ENCODE measurements at regions not wholly inside any gene's neighbourhood (a gene's known extent, or its start where the extent isn't known, plus 50 kb on each side); places are given as distances from the start of the nearest gene placed in this dataset.
"Not testable (repeated sequence)": the region's sequence is repeated elsewhere in the genome, so short reads cannot be mapped to it uniquely, and the experiment has no call there.

DNA sequence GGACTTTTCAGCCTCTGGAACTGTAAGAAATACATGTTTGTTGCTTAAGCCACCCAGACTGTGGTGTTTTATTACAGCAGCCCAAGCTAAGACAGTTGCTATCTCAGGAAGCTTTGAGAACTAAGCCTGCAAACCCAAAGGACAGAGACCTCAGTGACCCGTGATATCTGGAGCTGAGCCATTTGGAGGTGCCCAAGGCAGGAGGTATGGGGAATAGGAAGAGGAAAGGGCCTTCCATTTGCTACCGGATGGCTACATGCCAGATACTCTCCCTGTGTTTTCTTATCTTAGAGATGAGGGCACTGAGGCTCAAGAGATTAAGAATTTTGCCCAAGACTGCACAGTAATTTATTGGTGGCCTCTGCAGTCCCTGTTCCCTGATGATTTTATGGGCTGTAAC, 622.1 kb upstream of the CDH5 start:
- DNase-seq, result no peak

DNA sequence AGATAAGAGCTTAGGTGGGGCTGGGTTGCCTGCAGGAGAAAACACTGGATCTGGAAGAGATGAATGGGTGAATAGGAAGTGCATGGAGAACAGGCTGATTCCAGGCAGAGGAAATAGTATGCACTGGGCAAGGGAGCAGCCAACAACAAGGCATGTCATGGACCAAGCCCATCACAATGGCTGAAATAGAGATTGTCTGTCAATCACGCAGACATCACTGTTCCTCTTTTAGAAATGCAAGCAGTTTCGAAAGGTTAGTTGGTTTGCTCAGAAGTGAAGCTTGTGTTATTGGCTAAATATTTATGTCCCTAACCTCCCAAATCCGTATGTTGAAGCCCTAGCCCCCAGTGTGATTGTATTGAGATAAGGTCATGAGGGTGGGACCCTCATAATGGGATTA, 621.7 kb upstream of the CDH11 start:
- DNase-seq, result no peak

DNA sequence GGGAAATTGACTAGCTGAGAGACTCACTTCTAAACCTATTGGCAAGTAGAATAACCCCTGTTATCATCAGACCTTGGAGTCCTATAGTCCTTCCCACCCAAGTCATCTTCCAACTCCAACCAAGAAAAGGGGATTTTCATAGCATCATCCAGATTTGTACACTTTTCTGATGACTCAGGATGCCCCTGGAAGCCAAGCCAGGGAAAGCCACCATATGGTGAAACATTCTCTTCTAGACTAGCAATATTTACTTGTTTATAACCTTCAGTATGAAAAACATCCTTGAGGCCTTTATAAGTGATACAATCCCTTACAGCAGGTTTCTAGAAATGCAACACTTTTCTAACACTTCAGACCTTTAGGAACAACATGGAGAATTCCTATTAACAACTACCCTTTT, 618.8 kb upstream of the CDH11 start:
- no peak for DNase-seq

DNA sequence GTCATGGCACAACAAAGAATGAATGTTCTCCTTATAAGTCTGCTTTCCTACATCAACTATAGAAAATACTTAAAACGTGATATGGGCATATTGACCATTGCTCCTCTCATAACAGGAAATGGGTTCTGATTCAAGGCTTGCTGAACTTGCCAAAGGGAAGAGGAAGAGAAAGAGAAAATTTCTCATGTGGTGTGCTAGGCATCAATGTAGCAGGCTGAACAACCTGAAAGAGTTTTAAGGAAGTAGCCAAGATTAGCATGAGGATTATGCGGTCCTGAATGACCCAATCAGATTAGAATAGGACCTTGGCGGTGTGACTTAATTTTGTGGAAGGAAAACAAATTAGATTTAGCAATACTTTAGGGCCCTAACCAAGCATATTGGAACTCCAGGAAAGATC, 617.7 kb upstream of the CDH11 start:
- no peak for DNase-seq

DNA sequence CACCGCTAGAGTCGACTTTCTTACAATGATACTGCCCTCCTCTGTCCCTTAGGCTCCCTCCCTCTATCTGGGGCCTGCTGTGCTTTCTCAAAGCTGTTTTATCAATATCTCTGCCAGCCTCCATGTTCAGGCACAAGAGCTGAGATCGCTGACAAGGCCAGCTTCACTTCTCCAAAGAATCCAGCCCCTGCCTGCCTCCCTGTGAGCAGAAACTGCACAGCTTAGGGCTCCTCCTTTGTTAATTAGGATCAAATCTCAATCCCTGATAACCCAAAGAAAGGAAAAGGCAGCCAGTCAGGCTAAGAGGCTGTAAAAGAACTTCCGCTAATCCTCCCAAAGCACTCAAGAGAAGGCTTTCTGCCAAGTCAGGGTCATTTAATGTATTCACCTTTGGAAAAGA, 616.0 kb upstream of the CDH11 start:
- DNase-seq, result no peak

DNA sequence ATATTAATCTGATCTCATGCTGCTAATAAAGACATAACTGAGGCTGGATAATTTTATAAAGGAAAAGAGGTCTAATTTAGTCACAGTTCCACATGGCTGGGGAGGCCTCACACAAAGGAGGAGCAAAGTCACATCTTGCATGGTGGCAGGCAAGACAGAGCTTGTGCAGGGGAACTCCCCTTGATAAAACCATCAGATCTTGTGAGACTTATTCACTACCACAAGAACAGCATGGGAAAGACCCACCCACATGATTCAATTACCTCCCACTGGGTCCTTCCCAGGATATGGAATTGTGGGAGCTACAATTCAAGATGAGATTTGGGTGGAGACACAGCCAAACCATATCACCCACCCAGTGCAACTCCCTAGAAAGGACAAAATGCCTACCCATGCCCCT, 613.8 kb upstream of the CDH11 start:
- DNase-seq, result not testable (repeated sequence)

DNA sequence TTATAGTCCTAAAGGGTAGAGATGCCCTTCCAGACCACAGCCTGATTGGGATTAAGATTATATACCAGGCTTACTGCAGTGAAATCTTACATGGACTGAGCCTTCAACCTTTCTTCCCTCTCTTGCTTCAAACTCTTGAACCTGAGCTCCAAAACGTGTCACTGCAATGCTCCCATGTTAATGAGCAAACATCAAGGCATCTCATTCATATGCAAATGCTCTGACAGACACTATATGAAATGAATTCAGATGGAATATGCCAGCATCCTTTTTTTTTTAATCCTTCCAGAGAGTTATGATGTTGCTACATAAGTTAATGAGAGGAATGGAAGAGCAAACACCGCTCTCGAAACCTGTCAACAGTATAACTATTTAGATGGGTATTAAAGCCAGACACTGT, 611.9 kb upstream of the CDH11 start:
- DNase-seq, result no peak

DNA sequence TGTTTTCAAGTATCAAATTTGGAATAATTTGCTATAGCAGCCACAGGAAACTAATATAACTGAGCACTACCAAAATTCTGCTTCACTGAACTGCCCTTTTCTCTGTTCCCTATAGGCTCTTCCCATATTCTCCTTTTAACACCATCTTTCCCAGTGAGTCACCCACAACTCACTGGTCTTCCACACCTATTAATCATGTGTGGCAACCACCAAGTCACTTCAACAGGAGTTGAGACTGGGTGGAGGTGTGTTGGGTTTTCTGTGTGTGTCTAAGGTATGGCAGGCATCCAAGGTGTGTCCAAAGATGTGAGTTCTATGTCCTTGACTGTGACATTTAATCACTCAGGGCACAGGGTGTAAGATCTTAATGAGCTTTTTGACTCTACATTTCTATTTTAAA, 610.0 kb upstream of the CDH11 start:
- DNase-seq, result no peak

DNA sequence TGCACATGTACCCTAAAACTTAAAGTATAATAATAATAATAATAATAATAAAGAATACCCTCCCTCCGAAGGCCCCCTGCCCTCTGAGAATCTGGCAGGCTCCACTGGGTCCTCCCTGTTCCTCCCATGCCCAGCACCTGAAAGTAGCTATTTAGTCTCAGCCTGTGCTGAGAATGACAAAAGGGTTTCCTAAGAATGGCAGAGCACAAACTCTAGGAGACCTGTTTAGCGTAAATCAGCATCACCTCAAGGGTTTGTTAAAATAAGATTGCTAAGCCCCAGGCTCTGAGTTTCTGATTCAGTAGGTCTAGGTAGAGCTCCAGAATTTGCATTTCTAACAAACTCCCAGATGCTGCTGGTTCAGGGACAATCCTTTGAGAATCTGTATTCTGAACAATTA, 606.8 kb upstream of the CDH11 start:
- no peak for DNase-seq

DNA sequence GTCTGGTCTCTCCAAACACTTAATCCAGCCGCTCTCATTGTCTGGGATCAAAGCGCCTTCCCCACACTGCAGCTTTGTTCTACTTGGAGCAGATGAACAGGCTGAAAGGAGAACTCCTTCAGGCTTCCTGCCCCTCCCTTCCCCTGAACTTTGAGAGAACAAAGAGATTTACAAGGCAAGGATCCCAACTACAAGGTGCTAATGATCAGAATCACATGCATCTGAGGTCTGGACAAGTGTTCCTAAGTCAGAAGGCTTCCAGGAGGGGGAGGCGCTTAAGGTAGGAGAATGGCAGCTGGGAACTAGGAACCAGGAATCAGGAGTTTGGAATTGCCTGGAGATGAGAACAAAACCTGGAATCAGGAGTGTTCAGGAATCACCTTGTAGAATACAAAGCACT, 606.3 kb upstream of the CDH11 start:
- DNase-seq, result no peak

DNA sequence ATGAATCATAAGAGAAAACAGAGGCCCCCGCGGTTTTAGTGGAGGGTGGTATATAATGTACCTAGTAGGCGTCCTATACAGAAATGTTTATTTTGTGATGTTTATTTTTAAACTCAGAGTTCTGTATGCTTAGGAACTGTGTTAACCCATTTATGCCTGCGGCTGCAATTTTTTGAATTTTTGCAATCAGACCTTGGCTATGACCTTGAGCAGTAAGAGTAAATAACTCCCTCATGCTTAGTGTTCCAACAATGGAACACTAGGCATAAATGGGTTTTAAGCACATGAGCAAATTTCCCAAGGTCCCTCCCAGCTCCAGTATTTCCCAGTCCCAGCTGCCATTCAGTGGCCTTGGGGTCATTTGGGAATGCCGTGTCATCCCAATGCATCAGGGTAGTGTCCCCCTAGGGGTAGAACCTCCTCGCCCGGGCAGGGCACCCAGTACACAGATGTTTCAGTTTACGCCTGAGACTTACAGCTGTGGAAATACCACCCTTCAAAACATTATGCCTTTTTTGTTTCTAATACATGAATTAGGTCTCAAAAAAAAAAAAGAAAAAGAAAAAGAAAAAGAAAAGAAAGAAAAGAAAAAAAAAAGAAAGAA, 605.8 kb upstream of the CDH11 start:
- DNase-seq, result no peak

DNA sequence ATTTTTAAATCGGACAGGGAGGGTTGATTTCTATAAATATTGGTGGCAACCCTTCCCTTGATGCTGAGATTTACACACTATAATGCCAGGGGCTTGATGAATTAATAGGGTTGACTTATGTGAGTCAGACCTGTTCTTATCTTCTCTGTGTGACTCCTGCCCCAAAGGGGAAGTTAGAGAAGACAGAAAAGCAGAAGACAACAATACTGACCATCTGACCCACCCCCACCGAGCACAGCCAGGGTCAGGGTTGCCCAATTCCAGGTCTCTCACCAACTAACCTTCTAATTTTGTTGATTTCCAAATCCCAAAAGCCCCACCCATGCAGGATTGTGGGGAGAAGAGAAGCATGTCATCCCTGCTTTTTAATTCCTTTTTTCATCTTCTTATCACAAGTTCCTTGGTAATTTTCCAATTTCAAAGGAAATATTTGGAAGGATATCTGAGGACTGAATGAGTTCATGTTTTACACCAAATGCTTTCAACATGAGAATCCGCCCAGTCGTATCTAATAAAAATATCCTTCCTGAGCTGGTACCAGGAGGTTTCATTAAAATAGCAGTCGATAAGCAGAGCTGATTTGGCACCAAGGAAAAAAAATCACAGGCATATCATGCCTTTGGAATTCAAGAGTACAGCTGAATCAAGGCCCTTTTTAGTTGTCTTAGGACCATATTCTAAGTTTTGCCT, 603.4 kb upstream of the CDH11 start:
- no peak for DNase-seq

DNA sequence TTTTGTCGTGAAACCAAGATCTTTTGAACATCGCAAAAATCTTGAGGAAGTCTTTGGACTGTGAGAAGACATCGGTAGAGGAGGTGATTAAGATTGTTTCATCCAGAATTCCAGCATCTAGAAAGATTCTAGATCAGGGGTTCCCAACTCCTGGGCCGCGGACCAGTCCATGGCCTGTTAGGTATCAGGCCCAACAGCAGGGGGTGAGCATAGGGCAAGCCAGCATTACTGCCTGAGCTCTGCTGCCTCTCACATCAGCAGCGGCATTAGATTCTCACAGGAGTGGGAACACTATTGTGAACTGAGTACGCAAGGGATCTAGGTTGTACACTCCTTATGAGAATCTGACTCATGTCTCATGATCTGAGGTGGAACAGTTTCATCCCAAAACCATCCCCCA, 600.6 kb upstream of the CDH11 start:
- DNase-seq, result no peak

DNA sequence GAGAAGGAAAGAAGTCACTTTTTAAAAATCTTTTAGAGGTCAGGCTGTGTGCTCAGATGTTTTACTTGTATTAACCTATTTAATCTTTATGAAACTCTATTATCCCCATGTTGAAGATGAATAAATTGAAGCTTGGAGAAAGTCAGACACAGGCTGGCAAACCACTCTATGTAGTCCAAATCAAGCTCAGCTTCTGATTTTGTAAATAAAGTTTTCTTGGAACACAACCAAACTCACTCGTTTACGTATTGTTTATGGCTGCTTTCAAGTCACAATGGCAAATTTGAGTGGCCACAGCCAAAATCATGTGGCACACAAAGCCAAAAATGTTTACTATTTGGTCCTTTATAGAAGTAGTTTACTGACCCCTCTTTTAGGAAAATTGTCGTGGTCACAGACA, 596.0 kb upstream of the CDH11 start:
- DNase-seq, result no peak

DNA sequence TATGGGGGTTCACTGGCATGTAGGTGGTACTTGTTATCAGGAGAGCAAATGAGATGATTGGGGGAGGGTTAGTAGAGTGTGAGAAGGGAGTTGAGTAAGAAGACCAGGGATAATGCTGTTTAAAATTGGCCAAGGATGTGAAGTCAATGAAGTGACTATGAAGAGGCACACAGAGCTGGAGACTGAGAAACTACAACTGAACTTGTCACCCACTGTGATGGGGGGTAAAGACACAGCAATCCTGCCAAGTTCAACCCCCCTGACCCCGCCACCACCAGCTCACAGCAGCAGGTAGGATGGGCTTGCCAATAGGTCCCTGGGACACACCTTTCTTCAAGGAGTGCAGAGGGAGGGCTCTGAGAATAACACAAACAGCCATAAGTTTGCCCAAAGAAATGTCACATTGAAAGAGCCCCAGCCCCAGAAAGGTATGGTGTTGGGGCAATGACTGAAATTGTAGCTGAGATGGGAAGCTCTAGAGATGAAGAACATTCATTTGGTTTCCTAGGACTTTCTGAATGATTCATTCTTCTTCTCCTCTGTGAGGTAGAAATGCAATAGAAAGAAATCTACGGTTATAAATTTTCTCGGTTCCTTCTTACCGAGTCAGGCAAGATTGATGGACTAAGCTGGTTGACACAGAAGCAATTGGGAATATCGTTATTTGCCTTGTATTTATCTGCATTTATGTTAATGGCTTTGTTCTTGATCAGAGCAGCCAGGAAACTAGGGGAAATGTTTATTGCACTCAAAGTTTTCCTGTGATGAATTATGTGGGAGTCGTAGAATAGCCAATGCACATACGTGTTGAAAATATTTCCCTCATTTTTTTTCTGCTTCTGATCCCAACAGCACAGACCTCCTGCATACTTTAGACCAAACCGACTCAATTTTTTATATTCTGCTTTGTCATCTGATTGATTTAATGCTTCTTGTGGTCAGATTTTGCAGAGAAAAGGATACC, 595.2 kb upstream of the CDH11 start:
- DNase-seq, result no peak

DNA sequence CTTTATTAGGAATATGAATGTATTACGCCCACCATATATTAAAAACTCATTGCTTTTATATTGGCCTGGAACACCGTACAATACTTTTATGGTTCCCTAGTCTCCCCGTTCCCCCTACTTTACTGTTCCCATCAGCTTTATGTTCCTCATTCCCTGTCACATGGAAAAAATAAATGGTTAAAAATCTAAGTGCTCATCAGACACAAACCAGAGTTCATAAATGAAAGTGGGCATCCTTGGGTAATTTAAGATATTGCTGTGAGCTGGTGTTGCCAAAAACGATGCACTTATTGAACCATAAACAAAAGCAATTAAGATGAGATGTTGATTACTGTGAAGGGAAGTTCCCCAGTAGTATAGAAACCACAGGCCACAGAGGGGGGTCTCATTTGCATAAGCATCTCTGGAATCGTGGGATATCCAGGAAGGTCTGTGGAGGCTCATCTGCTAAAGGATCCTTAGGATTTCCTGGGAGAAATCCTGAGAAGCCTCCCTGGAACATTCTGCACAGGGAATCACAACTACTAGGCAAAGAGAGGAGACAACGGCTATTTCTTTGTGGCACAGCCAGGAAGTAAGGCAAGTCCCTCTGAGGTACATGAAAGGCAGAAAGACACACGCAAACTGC, 591.4 kb upstream of the CDH11 start:
- no peak for DNase-seq

DNA sequence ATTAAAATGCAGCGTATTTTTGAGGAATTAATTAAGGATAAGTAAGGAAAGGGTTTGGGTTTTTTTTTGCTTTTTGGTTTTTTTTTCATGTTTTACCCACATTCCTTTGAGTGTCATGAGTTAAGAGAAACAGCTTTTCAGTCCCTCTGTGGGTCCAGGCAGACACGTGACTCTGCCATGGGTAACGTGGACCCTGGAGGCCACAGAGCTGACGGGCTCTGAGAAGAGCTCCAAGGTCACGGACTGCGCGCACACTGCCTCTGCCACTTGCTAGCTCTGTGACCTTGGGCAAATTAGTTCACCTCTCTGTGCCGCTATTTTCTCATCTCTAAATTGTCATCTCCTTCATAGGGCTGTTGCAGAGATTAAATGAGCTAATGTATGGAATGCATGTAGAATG, 588.2 kb upstream of the CDH11 start:
- DNase-seq, result no peak

DNA sequence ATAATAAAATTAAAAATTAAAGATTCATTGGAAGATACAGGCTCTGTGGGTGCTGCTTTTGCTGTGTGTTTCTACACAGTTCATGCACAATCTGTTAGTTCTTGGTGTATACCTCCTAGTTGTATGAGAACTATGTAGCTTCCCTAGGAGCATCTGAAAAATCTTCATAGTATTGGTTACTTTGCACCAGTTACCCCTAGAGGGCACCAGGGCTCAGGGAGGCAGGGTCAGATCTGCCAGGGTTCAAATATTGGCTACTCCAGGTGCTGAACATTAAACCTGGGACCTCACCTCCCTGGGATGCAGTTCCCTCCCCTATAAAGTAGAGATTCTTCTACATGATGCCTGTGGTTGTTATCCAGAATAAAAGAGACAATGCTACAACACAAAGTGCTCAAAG, 583.0 kb upstream of the CDH11 start:
- no peak for DNase-seq

DNA sequence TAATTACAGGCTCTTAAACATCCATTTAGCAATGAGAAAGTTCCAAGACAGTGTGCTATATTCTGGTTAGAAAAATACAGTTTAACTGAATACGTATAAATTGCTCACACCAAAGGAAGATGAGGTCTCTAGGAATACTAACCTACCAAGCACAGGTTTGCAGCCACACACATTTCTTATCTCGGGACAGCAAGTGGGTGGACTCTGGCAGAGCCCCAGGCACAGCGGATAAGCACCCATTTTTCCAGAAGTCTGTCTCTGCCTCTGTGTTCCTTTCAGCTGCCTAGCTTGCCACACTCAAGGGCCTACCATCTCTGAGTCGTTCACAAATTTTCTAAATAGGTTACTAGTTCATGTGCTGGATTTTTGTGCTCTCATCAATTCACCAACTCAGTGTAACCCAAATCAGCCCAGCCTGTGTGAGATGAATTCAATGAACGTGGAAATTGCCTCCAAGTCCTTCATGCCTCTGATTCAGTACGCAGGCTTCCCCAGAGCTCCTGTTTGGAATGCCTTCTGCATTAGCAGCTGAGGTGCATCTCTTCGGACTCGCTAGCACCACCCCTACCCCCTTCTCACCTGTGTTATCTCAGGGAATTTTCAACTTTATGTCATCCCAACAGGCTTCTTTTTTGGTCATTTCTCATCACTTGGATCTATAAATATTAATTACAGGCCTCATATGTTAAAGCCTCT, 581.0 kb upstream of the CDH11 start:
- DNase-seq, result no peak

DNA sequence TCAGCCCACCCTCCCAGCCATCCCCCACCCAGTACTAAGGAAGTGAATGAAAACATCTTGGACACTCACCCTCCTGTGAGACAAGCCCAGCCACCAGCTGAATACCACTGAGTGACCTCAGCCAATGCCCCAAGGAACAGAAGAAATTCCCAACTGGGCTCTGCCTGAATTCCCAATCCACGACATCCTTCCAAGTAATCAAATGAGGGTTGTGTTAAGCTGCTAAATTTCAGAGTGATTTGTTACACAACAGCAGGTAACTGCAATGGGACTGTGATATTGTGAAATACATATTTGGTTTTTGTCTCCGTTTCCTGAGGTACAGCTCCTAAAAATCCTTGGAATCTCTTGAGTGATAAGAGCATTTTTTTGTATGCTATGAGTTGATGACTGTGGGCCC, 578.7 kb upstream of the CDH11 start:
- DNase-seq, result no peak

DNA sequence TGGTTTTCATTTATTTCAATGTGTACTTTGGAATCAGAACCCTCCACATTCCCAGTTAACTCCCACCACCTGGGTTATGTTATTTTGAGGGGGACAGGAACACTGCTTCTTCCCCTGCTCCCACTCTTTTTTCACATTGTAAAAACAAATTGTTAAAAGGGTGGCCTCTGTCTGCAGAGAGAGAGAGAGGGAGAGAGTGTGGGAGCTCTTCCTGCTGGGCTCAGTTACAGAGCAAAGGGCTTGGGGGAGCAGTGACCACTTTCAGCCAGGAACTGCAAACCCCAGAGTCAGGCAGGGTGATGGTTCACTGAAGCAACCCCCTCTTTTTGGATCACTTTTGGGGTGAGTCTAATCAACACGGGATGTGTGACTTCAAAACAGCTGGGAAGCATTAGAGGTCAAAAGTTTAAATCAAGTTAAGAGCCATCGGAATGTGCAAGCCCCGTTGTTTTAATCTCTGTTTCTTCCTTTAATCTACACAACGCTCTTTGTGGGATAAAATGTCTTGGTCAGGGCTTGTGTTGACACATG, 577.0 kb upstream of the CDH11 start:
- DNase-seq, result no peak

DNA sequence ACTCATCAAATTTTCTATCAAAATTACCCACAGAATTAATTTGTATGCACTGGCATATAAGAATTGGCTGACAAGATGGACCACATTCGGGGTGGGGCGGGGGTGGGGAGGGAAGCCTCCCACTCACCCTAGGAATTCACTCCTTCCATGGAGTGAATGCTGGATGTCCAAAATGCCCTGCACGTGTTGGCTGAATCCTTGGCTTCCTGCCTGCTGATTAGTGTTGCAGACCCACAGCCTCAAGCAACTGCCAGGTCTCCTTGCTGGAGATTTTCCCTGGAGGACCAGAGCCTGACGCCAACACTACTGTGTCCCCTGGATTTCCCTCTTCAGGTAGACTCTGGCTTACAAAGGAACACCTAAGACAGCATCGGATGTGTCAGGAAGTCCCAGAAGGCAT, 575.7 kb upstream of the CDH11 start:
- DNase-seq, result no peak

DNA sequence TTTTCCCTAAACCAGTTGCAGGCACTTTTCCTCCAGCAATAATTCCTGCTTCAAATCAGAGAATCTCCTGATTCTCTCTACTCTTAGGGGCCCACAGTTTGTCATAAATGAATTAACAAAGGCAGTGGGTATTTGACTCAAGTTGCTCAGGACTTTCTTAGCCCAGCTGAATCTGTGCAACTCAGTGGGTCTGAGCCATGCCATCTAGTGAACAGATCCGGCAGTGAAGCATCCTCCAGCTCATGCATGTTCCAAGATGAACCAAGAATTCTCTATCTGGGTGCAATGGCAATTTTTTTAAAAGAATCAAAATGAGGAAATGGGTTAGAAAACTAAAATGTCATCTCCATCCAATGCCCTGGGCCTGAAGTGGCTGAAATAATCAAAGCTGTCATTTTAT, 575.2 kb upstream of the CDH11 start:
- no peak for DNase-seq
